ENCODE measurements at regions not wholly inside any gene's neighbourhood (a gene's known extent, or its start where the extent isn't known, plus 50 kb on each side); places are given as distances from the start of the nearest gene placed in this dataset.

- no peak for ATAC-seq
Observed at GRCh38 chr6:67642582-67642981, 992.5 kb upstream of the ADGRB3 start.

DNA sequence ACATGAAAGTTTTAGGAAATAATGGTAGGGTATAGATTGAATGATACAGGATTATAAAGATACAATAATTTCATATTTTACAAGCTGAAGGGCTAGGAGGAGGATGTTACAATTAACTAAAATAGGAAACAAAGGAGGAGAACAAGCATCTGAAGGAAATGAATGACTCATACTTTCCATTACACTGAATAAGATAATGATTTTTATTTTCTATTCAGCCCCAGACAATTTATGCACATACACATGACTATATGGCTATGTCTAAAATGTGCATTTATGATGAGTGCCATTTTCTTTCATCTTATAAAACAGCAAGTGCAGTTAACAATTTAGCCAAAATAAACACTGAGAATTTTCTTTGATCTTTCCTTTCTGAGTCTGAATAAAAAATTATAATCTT is 994.6 kb upstream of the ADGRB3 start:
- ATAC-seq: no peak

GRCh38 chr6:67639161-67639560 is 995.9 kb upstream of the ADGRB3 start:
- no peak for ATAC-seq

GRCh38 chr6:67634199-67634598 is 1000.9 kb upstream of the ADGRB3 start:
- no peak for ATAC-seq

DNA sequence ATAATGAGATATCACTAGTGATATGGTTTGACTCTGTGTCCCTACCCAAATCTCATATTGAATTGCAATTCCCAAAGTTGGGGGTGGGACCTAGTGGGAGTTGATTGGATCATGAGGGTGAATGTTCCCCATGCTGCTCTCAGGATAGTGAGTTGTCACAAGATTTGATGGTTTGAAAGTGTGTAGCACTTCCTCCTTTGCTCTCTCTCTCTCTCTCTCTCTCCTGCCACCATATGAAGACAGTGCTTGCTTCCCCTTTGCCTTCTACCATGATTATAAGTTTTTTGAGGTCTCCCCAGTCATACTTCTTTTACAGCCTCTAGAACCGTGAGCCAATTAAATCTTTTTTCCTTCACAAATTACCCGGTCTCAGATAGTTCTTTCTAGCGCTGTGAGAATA is 1002.0 kb upstream of the ADGRB3 start:
- no peak for ATAC-seq

- no peak for ATAC-seq
Observed at GRCh38 chr6:67630146-67630545, 1004.9 kb upstream of the ADGRB3 start.

GRCh38 chr6:67629258-67629657 is 1005.8 kb upstream of the ADGRB3 start:
- no peak for ATAC-seq

DNA sequence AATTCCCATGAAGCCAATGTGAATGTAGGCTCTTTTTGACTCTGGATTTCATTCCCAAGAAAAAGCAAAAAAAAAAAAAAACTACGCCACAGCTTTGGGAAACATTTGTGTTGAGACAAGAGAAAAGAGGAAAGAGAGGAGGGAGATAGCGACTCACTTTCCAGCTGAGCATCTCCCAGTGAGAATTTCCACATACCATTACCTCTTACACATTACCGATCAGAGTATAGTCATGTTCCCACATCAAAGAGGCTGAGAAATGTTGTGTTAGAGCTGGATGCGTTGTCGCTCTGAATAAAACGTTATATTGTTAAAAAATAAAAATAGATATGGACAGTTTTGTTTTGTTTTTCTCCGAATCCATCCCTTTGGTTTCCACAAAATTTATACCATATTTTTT is 1019.3 kb upstream of the ADGRB3 start:
- ATAC-seq: no peak

DNA sequence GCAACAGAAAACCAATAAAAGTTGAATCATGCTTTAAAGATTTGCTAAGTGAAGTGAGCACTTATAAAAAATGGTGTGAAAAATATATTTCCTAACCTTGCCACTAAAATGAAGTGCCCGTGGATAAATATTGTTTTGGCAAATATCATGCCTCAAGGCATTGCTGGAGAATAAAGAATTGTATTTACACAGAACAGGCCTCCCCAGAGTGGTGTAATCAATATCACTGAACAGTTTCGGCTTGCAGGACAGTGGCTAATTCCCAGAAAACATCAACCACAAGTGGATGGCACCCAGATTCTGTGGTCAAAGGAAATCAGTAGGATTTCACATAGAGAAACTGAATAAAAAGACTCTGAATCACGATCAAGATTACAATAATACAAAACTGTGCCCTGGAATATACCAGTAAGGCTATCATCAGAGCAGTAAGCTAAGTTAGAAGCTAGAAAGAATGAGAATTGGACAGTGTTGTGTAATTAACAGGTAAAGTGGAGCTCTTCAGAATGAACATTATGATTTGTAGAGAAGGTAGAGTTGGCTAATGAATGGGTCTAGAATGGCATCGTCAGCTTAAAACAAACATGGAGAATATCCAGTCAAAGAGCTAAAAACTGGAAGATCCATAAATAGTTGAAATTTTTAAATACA is 1026.9 kb upstream of the ADGRB3 start:
- no peak for ATAC-seq

DNA sequence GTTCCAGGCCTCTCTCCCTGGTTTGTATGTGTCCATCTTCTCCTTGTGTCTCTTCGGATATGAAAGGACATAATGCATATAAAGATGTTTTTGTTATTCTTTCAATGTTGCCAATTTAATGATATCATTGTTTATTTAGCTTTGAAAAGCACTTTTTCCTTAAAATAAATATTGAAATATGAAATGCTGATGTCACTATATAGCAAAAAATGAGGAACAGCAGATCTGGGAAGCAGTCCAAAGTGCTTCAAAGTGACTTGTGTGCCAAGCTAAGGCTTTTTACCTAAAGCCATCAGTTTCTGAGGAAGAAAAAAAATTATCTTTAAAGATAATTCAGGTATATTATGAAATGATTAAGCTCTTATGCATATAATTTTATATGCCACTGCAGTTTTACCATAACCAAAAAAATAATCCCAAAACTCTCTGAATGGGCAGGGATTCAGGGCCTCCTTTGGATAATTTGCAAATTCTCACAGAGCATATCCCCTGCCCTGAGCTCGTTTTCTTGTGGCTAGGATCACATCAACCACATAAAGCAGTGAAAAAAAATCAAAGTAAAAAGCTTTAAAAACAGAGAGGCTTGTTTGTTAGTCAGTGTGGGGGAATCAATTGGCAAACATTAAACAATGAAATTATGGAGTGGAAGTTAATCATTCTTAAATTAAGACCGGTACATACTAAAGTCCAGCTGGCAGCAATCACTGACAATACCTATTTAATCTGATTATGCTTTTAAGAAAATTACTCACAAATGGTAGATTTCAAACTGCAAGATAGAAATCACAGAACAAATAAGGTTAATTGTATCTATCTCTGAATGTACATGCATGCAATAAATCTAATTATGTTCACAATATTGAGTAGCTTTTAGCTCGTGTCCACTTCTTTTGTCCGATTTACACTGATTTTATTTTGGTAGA is 1027.9 kb upstream of the ADGRB3 start:
- ATAC-seq: no peak

DNA sequence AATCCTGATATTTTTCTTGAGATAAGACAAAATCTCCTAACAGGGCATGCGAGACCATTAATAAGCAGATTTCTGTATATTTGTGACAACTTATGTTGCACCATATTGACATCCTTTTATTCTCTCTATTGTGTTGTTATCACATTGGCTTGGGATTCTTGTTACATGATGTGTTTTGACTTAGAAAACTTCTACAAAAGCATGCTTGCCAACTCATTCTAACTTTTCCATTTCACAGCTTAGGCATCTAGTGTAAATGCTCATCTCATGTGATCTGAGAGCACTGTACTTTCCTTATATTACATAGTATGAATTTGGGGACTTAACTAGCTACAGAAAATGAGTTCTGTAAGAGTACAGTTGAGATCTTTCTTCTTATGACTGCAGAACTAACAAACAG is 1040.7 kb upstream of the ADGRB3 start:
- no peak for ATAC-seq

DNA sequence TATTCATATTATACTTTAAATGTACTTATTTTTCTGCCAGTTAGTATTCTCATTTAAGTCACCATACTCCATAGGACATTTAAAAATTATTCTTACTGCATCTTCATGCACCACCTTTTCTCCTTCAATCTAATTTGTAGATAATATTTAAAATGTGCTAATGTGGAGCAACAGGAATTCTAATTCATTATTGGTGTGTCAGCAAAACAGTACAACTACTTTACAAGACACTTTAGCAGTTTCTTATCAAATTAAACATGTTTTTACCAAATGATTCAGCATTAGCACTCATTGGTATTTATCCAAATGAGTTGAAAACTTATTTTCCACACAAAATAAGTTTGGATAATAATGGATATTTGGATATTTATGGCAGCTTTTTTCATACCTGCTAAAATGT is 1041.8 kb upstream of the ADGRB3 start:
- no peak for ATAC-seq

DNA sequence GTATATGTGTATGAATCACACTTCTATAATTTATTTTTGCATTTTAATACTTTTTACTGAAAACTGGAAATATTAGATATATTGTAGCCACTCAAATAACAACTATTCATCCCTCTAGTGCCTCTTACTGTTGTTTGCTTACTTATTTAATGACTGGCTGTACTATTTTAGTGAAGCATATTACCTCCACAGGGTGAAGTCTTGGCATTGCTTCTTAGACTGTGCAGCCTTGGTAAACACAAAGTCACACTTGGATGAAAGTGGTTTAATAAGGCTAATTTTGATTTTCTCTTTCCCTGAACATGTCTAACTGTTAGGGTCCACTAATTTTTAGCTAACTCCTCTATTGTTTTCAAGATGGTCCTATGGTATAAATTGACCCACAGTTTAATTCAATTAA is 1043.2 kb upstream of the ADGRB3 start:
- ATAC-seq: no peak

DNA sequence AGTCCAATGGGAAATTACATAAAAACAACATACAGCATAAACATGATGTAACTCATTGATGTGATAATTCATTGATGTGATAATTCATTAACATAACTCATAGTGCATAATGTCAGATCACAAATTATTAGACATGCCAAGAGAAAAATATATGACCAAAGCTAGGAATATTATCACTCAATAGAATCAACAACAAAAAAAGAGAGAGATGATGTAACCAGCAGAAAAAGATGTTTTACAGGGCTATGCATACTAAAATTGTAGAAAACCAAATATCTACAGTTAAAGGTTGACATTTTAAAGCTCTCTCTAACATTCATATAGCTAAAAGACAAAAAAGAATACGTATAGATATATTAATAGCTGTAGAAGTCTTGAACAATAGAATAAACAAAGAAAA is 1067.2 kb upstream of the ADGRB3 start:
- ATAC-seq: no peak

GRCh38 chr6:67563671-67564070 is 1071.4 kb upstream of the ADGRB3 start:
- ATAC-seq: no peak

DNA sequence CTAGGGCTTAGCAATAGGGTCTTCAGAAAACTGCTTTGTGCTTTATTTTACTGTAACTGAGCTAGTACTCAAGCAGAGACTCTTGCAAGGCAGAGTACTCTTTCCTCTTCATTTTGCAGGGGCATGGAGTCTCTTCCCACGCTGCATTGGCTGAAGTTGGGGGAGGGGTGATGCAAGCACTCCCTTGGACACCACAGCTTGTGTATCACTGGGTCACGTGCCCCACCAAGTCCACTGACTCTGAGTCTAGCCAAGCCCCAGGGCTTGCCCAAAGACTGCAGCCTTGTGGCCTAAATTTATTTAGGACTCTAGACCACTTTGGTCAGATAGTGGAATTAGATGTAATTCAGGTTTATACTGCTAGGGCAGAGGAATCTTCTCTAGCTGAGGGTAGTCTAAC is 1075.0 kb upstream of the ADGRB3 start:
- ATAC-seq: no peak

- no peak for ATAC-seq
Observed at GRCh38 chr6:67558985-67559384, 1076.1 kb upstream of the ADGRB3 start.

DNA sequence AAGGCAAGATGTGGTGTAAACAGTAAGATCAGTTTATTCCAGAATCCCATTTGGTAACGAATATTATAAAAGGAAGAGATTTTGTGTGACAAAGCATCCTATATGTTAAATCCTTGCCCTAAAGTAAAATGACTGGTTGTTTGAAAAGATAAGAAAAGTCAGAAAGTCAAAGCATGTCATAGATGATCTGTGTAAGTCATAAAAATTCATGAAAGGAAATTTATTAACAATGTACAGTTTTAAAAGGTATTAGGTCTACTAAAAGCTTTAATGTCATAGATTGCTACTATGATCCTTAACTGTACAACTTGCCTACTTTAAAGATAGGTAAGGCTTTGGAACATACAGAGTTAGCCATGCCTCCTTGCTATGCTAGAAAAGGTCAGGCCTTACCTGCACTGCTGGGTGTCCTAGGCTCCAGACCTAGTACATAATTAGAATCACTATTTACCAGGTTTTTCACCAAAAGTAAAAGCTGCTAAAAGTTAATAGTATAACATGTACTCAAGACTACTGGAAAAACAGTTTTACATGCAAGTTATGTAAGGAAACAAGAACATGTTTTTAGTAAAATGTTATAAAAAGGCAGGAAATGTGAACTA is 1090.1 kb upstream of the ADGRB3 start:
- ATAC-seq: no peak

DNA sequence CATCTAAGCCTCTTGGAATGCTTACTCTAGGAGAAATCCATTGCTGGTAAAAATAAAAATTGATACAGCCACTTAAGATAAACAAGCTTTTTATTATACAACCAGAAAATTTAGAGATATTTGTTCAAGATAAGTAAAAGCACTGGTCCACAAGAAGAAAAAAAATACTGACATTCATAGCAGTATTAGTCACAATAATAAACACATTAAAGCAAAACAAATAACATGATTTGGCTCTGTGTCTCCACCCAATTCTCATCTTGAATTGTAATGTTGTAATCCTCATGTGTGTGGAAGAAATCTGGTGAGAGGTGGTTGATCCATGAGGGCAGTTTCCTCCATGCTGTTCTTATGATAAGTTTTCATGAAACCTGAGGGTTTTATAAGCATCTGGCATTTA is 1093.5 kb upstream of the ADGRB3 start:
- ATAC-seq: no peak

- ATAC-seq: no peak
Observed at GRCh38 chr6:67538032-67538431, 1097.0 kb upstream of the ADGRB3 start.

DNA sequence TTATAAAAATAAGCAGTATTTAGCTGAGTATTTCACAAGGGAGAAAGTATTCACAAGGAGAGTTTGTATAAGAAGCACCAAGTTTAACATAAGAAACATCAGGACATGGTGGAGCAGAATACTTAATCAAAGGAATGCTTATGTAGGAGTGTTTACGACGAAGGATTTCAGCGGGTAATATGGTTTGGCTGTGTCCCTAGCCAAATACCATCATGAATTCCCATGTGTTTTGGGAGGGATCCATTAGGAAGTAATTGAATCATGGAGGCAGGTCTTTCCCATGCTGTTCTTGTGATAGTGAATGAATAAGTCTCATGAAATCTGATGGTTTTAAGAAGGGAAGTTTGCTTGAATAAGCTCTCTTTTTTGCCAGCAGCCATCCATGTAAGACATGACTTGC is 1099.1 kb upstream of the ADGRB3 start:
- no peak for ATAC-seq

- ATAC-seq: no peak
Observed at GRCh38 chr6:67506352-67506751, 1128.7 kb upstream of the ADGRB3 start.

GRCh38 chr6:67501755-67502154 is 1133.3 kb upstream of the ADGRB3 start:
- ATAC-seq: no peak

- ATAC-seq: no peak
Observed at GRCh38 chr6:67497749-67498148, 1137.3 kb upstream of the ADGRB3 start.

Data from esophagus mucosa (tissue), 1 donor.